Posterior vena cava (tissue), 2 donors: ENCODE measurements at regions not wholly inside any gene's neighbourhood (a gene's known extent, or its start where the extent isn't known, plus 50 kb on each side); places are given as distances from the start of the nearest gene placed in this dataset.

Source experiments
- DNase-seq: peaks from one replicate; pipeline ENCODE4 v3.0.0-alpha.2; 2020; ENCODE audit warnings: low spot score
- intact Hi-C, 2 donors: fragments of 100-400 bp; cut with DNase I; formaldehyde crosslinking; loops; one replicate each; pipeline versions ENCODE4 v1.14.1 to v1.14.2; 2022 to 2023
- donor health status: DM: yes; HTN: yes; CAD: no.
- donor health status: DM: yes; HTN: yes; CAD: no.

- DNase-seq = no peak
- intact Hi-C loops = no loop called here
Observed at GRCh38 chr3:194930377-194931204, 244.9 kb downstream of the FAM43A start.

DNA sequence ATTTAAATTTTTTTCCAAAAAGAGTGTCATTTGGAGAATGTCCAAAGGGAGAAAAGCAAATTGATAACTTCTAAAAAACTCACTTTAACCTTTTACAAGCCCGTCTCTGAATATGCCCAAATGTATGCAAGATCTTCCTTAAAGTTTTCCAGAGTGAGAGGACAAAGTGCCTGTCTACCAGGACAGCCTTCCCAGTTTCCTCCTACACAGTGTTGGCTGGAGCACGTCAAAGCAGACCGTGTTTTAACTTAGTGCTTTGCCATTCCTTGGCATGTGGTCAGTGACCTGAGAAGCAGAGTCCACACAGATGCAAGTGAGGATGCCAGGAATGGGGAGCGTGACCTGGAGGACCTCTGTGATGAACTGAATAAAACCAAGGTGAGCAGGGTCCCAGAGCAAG, 245.7 kb downstream of the FAM43A start:
- intact Hi-C loops = no loop called here
- no peak for DNase-seq

GRCh38 chr3:194931865-194932264, 246.2 kb downstream of the FAM43A start:
- DNase-seq = no peak
- intact Hi-C loops = no loop called here

DNA sequence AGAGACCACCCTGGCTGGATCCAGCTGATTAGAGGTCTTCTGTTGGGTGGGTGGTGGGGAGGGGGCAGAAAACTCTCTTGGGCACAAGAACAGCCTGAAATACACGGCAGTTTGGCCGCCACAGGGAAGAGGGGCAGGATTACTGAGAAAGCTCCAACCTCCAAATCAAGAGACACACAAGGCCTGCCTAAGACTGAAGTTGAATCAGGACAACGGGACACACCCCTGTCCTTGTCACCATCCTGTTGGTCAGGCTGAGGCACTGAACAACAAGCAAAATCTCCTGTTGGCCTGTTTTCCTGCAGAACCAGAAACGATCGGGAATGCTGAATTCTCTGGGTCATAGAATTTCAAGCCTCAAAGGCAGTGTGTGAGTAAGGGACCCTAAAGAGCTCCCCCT, 247.8 kb downstream of the FAM43A start:
- DNase-seq = no peak
- intact Hi-C loops = no loop called here

DNA sequence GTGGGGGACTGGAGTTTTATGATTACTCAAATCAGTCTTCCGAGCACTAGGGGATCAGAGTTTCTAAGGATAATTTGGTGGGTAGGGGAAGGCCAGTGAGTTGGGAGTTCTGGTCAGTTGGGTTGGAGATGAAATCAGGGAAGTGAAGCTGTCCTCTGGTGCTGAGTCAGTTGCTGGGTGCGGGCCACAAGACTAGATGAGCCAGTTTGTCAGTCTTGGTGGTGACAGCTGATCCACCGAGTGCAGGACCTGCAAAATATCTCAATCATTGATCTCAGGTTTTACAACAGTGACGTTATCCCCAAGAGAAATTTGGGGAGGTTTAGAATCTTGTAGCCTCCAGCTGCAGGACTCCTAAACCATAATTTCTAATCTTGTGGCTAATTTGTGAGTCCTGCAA, 249.4 kb downstream of the FAM43A start:
- intact Hi-C loops = loop anchor here in 1 of 2 donors (5.0 kb wide), 1 partner anchor 337 kb away; the partner anchor contains the start of gene XXYLT1
- no peak for DNase-seq

- intact Hi-C loops = loop anchor here in 1 of 2 donors (5.0 kb wide), 1 partner anchor 336 kb away; the partner anchor contains the start of gene XXYLT1
Observed at GRCh38 chr3:194935632-194936470, 250.2 kb downstream of the FAM43A start.

GRCh38 chr3:194936659-194937058, 251.0 kb downstream of the FAM43A start:
- intact Hi-C loops = loop anchor here in 1 of 2 donors (5.0 kb wide), 1 partner anchor 336 kb away; the partner anchor contains the start of gene XXYLT1
- no peak for DNase-seq

More at GRCh38 chr3:194935632-194936470, 250.2 kb downstream of the FAM43A start:
- no peak for DNase-seq

DNA sequence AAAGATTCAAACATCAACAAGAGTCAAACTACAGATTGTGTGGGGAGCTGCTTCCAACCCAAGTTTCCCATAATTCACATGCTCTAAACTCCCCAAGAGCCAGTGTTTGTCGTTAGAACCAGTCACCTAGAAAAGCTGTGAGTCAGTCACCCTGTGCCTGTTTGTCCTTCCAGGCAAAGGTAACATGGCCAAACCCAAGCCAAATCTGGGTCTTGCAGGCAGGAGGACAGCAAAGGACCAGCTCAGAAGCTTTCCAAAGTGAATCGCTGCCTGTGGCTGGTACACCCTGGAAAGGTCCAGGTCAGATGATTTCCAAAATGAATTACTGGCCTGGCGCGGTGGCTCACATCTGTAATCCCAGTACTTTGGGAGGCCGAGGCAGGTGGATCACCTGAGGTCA, 251.5 kb downstream of the FAM43A start:
- DNase-seq = no peak
- intact Hi-C loops = loop anchor here in 1 of 2 donors (5.0 kb wide), 1 partner anchor 335 kb away; the partner anchor contains the start of gene XXYLT1

DNA sequence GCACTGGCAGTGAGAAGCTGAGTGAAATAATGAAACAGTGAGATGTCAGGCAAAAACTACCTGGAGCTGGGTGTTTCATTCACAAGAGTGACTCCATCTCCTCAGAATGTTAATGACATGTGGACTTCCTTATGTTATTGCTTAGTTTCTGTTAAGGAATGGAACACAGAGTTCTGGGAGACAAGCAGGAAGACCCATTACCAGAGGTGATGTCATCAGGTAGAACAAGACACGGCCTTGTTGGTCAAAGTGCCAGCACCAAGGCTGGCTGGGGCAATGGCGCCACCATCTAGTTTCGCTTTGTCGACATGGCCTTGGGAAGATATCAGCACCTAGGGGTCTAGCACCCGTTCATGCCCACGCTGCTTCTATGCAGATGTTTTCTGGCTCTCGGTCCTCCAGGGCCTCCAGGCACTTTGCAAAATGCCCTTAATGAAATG, 252.2 kb downstream of the FAM43A start:
- intact Hi-C loops = loop anchor here in 1 of 2 donors (5.0 kb wide), 1 partner anchor 334 kb away; the partner anchor contains the start of gene XXYLT1
- DNase-seq = no peak

DNA sequence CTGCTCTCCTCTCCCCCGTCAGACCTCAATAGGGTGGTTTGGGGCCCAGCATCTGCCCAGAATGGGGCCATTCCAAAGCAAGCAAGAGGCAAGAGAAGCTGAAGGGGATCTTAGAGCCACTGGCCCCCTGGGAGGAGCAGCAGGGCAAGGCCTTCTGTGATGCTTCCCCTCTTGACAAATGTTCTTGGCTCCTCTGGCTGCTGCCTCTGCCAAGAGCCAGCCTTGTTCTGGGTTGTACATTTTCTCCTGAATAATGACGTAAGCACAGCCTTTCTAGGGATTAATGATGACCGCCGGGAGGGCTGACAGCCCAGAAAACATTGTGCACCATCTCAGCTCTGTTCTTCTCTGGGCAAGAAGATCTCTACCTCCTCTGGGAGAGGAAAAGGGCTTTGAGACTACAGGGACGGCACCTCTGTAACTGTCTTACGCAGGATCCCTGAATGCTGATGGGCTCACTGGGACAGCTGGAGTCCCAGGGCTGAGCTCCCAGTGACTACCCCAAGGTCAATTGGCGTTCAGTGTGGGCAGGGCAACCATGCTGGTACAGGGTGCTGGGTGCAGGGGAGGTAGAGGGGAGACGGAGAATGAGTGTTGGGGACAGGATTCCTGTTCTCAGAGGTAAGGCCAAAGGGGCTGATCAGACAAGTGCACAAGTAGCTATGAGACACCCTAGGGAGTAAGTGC, 253.3 kb downstream of the FAM43A start:
- intact Hi-C loops = loop anchor here in 1 of 2 donors (5.0 kb wide), 1 partner anchor 333 kb away; the partner anchor contains the start of gene XXYLT1
- DNase-seq = no peak

- no peak for DNase-seq
- intact Hi-C loops = loop anchor here in 1 of 2 donors (5.0 kb wide), 1 partner anchor 333 kb away; the partner anchor contains the start of gene XXYLT1
Observed at GRCh38 chr3:194939532-194939909, 253.8 kb downstream of the FAM43A start.

DNA sequence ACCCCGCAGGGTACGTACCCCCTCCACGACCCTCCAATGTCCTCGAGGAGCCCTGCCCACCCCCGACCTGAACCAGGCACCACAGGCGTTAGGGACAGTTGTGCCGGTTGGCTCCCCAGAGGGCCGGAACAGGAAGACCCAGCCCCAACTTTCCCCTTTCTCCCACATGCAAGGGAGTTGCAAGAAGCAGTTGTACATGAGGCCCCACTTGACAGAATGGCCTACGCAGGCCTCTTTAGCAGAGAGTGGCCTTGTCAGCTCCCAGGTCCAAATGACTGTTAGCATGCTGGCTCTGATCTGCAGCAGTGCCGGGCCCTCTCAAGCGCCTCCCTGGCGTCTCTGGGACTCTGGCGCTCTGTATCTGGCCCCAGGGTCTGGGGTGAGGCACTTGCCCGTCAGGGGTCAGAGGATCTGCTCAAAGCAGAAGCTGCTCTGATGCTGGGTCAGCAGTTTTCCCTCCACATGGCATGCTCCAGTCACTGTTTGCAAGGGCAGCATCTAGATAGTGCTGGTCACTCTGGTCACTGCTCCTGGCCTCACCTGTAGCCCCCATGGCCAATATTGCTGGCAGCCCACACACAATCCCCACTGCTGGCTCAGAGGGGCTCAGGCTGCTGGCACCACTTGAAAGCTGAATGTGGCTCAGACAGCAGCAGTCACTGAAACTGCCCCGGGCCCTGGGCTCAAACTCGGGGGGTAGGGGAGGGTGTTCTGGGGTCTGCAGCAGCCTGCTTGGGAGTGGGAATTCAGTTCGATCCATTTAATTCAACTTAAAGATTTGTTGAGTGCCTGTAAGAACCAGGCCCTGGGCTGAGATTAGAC, 254.5 kb downstream of the FAM43A start:
- no peak for DNase-seq
- intact Hi-C loops = loop anchor here in 1 of 2 donors (5.0 kb wide), 1 partner anchor 332 kb away; the partner anchor contains the start of gene XXYLT1

- intact Hi-C loops = no loop called here
- no peak for DNase-seq
Observed at GRCh38 chr3:194941360-194941955, 255.8 kb downstream of the FAM43A start.

GRCh38 chr3:194941956-194942511, 256.4 kb downstream of the FAM43A start:
- intact Hi-C loops = no loop called here
- DNase-seq = no peak

GRCh38 chr3:194944526-194944925, 258.8 kb downstream of the FAM43A start:
- no peak for DNase-seq

DNA sequence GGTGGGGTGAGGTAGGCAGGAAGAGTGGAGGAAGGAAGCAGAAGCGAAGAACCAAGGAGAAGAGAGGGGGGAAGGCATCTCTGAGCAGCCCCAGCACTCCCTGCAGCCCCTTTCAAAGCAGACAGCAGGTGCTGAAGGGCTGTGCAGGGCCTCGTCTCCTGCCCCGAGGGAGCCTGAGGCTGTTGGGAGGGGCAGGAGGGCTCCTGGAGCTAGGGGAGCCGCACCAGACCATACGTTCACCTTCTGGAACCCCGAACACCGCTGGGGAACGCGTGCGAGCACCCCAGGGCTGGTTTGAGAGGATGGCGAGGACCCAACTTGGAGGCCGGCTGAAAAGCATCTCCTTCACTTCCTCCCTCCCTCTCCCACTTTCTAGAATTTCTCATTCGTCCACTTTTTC, 259.8 kb downstream of the FAM43A start:
- DNase-seq = no peak
- intact Hi-C loops = loop anchor here in 1 of 2 donors (2.0 kb wide), 1 partner anchor 27 kb away; no protein-coding TSS in a partner anchor

More at GRCh38 chr3:194944526-194944925, 258.8 kb downstream of the FAM43A start:
- intact Hi-C loops = loop anchor here in 1 of 2 donors (2.0 kb wide), 1 partner anchor 28 kb away; no protein-coding TSS in a partner anchor

- intact Hi-C loops = no loop called here
- DNase-seq = no peak
Observed at GRCh38 chr3:194946091-194946490, 260.4 kb downstream of the FAM43A start.
